Esophagus muscularis mucosa (tissue), 4 donors: ENCODE measurements at regions not wholly inside any gene's neighbourhood (a gene's known extent, or its start where the extent isn't known, plus 50 kb on each side); places are given as distances from the start of the nearest gene placed in this dataset.

ENCODE experiments used
- CTCF ChIP-seq, 3 experiments: fragments of 200-600 bp in 2 of 3; fragments of 450-650 bp in 1 of 3; sonication (generic) in 2 of 3; IDR thresholded peaks; one replicate each; pipeline ENCODE4 v1.5.1; 2017 to 2019; ENCODE audit warnings: antibody characterized with exemption in 3 of 3, mild to moderate bottlenecking in 2 of 3, moderate library complexity in 1 of 3
- EP300 ChIP-seq: sonication (generic); formaldehyde crosslinking; IDR thresholded peaks from one replicate; pipeline ENCODE4 v1.6.1; 2017; ENCODE audit warnings: antibody characterized with exemption
- POLR2A ChIP-seq: fragments of 450-650 bp; IDR thresholded peaks from one replicate; pipeline ENCODE4 v1.6.1; 2017; ENCODE audit warnings: antibody characterized with exemption, moderate library complexity, mild to moderate bottlenecking, low read depth

GRCh38 chr5:123943151-123943550 lies 431.2 kb downstream of the CSNK1G3 start:
- no peak for TF ChIP-seq CTCF (IDR thresholded peaks at IDR 0.05)
- no peak for TF ChIP-seq EP300
- no peak for TF ChIP-seq POLR2A
